ENCODE measurements at regions not wholly inside any gene's neighbourhood (a gene's known extent, or its start where the extent isn't known, plus 50 kb on each side); places are given as distances from the start of the nearest gene placed in this dataset.
"Not testable (repeated sequence)": the region's sequence is repeated elsewhere in the genome, so short reads cannot be mapped to it uniquely, and the experiment has no call there.

GRCh38 chr3:130151555-130151954 is 69.9 kb downstream of the ALG1L2 start:
- not testable (repeated sequence) for DNase-seq

GRCh38 chr3:130153247-130153646 is 71.6 kb downstream of the ALG1L2 start:
- not testable (repeated sequence) for DNase-seq

GRCh38 chr3:130155464-130155863 is 73.8 kb downstream of the ALG1L2 start:
- not testable (repeated sequence) for DNase-seq

GRCh38 chr3:130166856-130167255 is 85.2 kb downstream of the ALG1L2 start:
- not testable (repeated sequence) for DNase-seq

- not testable (repeated sequence) for DNase-seq
Observed at GRCh38 chr3:130175195-130175594, 93.6 kb downstream of the ALG1L2 start.

- DNase-seq, result not testable (repeated sequence)
Observed at GRCh38 chr3:130176476-130177256, 95.0 kb downstream of the ALG1L2 start.

GRCh38 chr3:130178835-130179234 is 97.2 kb downstream of the ALG1L2 start:
- DNase-seq, result not testable (repeated sequence)

- not testable (repeated sequence) for DNase-seq
Observed at GRCh38 chr3:130179353-130179970, 97.8 kb downstream of the ALG1L2 start.

GRCh38 chr3:130182475-130182874 is 100.8 kb downstream of the ALG1L2 start:
- DNase-seq, result not testable (repeated sequence)

GRCh38 chr3:130183689-130184088 is 102.1 kb downstream of the ALG1L2 start:
- DNase-seq, result not testable (repeated sequence)

GRCh38 chr3:130184152-130185024 is 102.8 kb downstream of the ALG1L2 start:
- not testable (repeated sequence) for DNase-seq

- DNase-seq, result not testable (repeated sequence)
Observed at GRCh38 chr3:130201272-130201671, 119.6 kb downstream of the ALG1L2 start.

- not testable (repeated sequence) for DNase-seq
Observed at GRCh38 chr3:130203633-130204032, 122.0 kb downstream of the ALG1L2 start.

- DNase-seq, result no peak
Observed at GRCh38 chr3:130227540-130227939, 117.9 kb upstream of the COL6A5 start.

- no peak for DNase-seq
Observed at GRCh38 chr3:130242850-130243569, 102.5 kb upstream of the COL6A5 start.

- DNase-seq, result no peak
Observed at GRCh38 chr3:130243808-130244207, 101.7 kb upstream of the COL6A5 start.

- DNase-seq, result no peak
Observed at GRCh38 chr3:130250982-130251381, 94.5 kb upstream of the COL6A5 start.

GRCh38 chr3:130255442-130255841 is 90.0 kb upstream of the COL6A5 start:
- no peak for DNase-seq

GRCh38 chr3:130256821-130257340 is 88.6 kb upstream of the COL6A5 start:
- DNase-seq, result no peak

- no peak for DNase-seq
Observed at GRCh38 chr3:130258532-130258952, 86.9 kb upstream of the COL6A5 start.

GRCh38 chr3:130259166-130259874 is 86.2 kb upstream of the COL6A5 start:
- no peak for DNase-seq

- peak; percentile 60 for DNase-seq
Observed at GRCh38 chr3:130260918-130261317, 84.6 kb upstream of the COL6A5 start.

All from islet precursor cell (in vitro differentiated cells).